ENCODE measurements at regions not wholly inside any gene's neighbourhood (a gene's known extent, or its start where the extent isn't known, plus 50 kb on each side); places are given as distances from the start of the nearest gene placed in this dataset.

DNA sequence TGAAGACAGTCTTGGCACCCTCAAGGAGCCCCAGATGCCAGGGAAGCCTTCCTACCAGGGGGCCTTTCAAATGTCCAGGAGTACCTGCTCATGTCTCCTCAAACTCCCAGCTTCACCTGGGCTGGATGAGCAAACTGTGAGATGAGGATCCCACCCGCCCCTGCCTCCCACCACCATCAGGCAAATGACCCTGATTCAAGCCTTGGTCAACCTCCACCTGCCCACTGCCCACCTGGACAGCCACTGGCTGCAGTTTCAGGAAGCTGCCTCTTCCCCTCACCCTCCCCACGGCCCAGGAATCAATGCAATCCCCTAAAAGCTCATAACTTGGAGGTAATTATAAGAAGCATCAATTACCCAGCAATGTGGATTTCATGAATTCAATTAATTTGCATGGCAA is 122.7 kb downstream of the BUD13 start:
- no peak for TF ChIP-seq CTCF (IDR thresholded peaks at IDR 0.05)
- no peak for TF ChIP-seq EP300 (IDR thresholded peaks at IDR 0.05)
- peaks cover 0 to 17% (median 0%) of the 10 kb centered on the region in 4 donors for H3K9me3 ChIP-seq
- H3K4me1 ChIP-seq = no peaks in the 10 kb centered on the region
- H3K27ac ChIP-seq = no peak overlapping the region
- no peak overlapping the region for H3K4me3 ChIP-seq
- WGBS, 2 donors = 52 to 64% methylated on average over 2 of the region's 2 CpGs
- DNase-seq (ENCODE audit: low spot score in 2 of 2) = no peak
- H3K36me3 ChIP-seq = no peaks in the 10 kb centered on the region
- H3K27me3 ChIP-seq = no peaks in the 10 kb centered on the region

DNA sequence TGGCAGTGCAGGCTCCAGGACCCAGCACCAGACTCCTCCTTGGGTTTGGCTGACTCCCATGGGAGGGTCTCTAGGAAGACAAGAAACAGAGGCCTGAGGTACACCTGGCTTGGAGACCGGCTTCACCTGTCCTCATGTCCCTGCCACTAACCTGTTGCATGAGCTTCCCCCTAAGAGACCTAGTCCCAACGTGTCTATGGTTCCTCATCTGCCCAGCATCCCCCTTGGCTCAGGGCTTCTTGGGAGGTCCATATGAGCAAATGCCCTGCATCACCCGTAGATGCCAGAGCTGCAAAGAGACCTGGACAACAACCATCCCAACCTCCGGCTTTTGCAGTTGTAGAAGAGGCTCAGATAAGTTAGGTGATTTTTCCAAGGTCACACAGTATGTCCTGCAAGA is 123.5 kb downstream of the BUD13 start:
- H3K4me3 ChIP-seq = no peak overlapping the region
- no peaks in the 10 kb centered on the region for H3K36me3 ChIP-seq
- WGBS, 2 donors = 82 to 84% methylated on average over 3 to 4 of the region's 4 CpGs
- no peak overlapping the region for H3K27ac ChIP-seq
- no peak for DNase-seq (ENCODE audit: low spot score in 2 of 2)
- H3K9me3 ChIP-seq = peaks cover 0 to 11% (median 0%) of the 10 kb centered on the region in 4 donors
- no peak for TF ChIP-seq CTCF (IDR thresholded peaks at IDR 0.05)
- TF ChIP-seq POLR2A (IDR thresholded peaks at IDR 0.05) = no peak
- no peak for TF ChIP-seq EP300 (IDR thresholded peaks at IDR 0.05)
- no peaks in the 10 kb centered on the region for H3K27me3 ChIP-seq
- H3K4me1 ChIP-seq = no peaks in the 10 kb centered on the region

GRCh38 chr11:116648247-116649174 is 124.3 kb downstream of the BUD13 start:
- H3K27me3 ChIP-seq = no peaks in the 10 kb centered on the region
- H3K4me1 ChIP-seq = no peaks in the 10 kb centered on the region
- WGBS, 2 donors = 74 to 93% methylated on average over 2 of the region's 2 CpGs
- H3K36me3 ChIP-seq = no peaks in the 10 kb centered on the region
- H3K4me3 ChIP-seq = no peak overlapping the region
- H3K9me3 ChIP-seq = peaks cover 0 to 11% (median 0%) of the 10 kb centered on the region in 4 donors
- DNase-seq (ENCODE audit: low spot score in 2 of 2) = no peak
- no peak overlapping the region for H3K27ac ChIP-seq
- no peak for TF ChIP-seq CTCF (IDR thresholded peaks at IDR 0.05)
- no peak for TF ChIP-seq EP300 (IDR thresholded peaks at IDR 0.05)
- TF ChIP-seq POLR2A (IDR thresholded peaks at IDR 0.05) = no peak

DNA sequence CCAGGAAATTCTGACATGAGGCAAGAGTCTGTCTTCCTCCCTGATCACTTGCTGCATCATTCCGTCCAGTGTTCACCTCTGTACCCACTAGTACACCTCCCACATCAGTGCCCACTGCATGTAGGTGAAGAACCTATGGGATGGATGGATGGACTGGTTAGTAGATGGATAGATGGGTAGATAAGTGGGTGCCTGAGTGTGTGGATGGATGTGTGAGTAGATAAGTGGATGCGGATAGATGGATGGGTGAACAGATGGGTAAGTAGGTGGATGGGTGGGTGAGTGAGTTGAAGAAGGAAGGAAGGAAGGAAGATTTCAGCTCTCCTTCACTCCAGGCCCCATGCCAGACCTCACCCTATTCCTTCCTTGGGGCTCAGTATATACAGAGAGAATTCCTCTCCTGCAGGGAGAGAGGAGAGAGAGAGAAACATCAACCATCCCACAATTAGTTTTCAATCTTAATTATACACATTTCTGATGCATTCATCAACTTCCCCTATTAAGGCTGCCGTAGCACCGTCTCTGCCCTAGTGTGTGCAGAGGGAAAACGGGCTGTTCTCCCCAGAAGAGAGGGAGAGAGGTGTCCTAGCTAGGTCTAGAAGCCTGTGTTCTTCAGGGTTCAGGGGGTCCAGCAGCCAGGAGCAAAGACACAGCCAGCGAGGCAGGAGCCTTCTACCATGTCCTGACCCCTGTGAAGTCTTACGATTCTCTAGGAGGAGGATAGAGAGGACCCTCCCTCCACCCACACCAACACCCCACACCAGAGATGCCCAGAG is 125.3 kb downstream of the BUD13 start:
- Histone ChIP-seq H3K36me3 (no peaks in the 10 kb centered on the region), H3K27ac (no peak overlapping the region), H3K4me1 (no peaks in the 10 kb centered on the region), H3K27me3 (no peaks in the 10 kb centered on the region), H3K9me3 (peaks cover 0 to 11% (median 0%) of the 10 kb centered on the region in 4 donors), H3K4me3 (no peak overlapping the region)
- TF ChIP-seq EP300 (IDR thresholded peaks at IDR 0.05) = no peak
- no peak for TF ChIP-seq POLR2A (IDR thresholded peaks at IDR 0.05)
- TF ChIP-seq CTCF (IDR thresholded peaks at IDR 0.05) = no peak
- 77 to 91% methylated on average over 7 of the region's 7 CpGs for WGBS, 2 donors
- no peak for DNase-seq (ENCODE audit: low spot score in 2 of 2)

DNA sequence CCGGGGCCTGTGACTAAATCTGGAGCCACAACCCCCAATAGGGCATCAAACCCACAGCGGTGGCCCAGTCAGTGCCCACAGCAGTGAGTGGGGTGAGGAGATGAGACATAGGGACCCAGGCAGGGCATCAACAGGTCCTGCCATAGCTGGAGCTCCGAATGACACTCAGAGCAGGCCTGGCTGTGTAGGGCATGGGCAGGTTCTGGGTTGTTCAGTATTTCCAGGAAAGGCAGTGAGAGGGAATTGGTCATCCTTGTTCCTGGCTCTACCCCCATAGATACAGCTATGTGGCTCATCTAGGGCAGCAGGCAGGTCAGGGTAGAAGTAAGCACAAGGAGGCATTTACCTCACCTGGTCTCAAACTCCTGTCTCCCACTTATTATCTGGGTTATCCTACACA is 126.6 kb downstream of the BUD13 start:
- Histone ChIP-seq H3K27ac (no peak overlapping the region), H3K4me1 (no peaks in the 10 kb centered on the region), H3K9me3 (peaks cover 0 to 11% (median 0%) of the 10 kb centered on the region in 4 donors), H3K27me3 (no peaks in the 10 kb centered on the region), H3K36me3 (no peaks in the 10 kb centered on the region), H3K4me3 (no peak overlapping the region)
- DNase-seq (ENCODE audit: low spot score in 2 of 2) = no peak
- TF ChIP-seq CTCF (IDR thresholded peaks at IDR 0.05) (no peak), EP300 (IDR thresholded peaks at IDR 0.05) (no peak), POLR2A (IDR thresholded peaks at IDR 0.05) (no peak)
- 94 to 96% methylated on average over 3 of the region's 3 CpGs for WGBS, 2 donors
